ENCODE measurements at regions not wholly inside any gene's neighbourhood (a gene's known extent, or its start where the extent isn't known, plus 50 kb on each side); places are given as distances from the start of the nearest gene placed in this dataset.
"Not testable (repeated sequence)": the region's sequence is repeated elsewhere in the genome, so short reads cannot be mapped to it uniquely, and the experiment has no call there.

DNA sequence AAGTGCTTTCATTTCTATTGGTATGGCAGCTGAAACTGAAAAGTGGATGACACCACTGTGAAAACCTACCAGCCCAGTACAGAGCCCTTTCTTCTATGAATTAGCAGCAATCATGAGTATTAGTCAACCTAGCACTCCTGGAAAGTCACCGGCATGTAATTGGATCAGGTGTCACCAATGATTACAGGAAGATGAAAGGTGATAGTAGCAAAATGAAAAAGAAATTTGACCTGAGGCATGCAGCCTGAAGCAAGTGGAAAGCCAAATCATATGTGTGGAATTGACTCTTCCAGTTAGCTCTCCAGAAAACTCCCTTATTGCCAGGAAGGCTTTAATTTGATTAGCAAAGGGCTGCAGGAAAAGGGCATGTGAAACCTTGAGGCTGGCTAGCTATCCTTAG is 81.2 kb upstream of the NAA35 start:
- TF ChIP-seq, protein P1, sequence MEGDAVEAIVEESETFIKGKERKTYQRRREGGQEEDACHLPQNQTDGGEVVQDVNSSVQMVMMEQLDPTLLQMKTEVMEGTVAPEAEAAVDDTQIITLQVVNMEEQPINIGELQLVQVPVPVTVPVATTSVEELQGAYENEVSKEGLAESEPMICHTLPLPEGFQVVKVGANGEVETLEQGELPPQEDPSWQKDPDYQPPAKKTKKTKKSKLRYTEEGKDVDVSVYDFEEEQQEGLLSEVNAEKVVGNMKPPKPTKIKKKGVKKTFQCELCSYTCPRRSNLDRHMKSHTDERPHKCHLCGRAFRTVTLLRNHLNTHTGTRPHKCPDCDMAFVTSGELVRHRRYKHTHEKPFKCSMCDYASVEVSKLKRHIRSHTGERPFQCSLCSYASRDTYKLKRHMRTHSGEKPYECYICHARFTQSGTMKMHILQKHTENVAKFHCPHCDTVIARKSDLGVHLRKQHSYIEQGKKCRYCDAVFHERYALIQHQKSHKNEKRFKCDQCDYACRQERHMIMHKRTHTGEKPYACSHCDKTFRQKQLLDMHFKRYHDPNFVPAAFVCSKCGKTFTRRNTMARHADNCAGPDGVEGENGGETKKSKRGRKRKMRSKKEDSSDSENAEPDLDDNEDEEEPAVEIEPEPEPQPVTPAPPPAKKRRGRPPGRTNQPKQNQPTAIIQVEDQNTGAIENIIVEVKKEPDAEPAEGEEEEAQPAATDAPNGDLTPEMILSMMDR (IDR thresholded peaks at IDR 0.05; ENCODE audit: extremely low read depth, missing control alignments) = no peak
- DNase-seq (ENCODE audit: low spot score) = no peak

DNA sequence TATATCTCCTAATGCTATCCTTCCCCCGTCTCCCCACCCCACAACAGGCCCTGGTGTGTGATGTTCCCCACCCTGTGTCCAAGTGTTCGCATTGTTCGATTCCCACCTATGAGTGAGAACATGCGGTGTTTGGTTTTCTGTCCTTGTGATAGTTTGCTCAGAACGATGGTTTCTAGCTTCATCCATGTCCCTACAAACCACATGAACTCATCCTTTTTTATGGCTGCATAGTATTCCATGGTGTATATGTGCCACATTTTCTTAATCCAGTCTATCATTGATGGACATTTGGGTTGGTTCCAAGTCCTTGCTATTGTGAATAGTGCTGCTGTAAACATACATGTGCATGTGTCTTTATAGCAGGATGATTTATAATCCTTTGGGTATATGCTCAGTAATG is 79.1 kb upstream of the NAA35 start:
- DNase-seq (ENCODE audit: low spot score) = not testable (repeated sequence)

DNA sequence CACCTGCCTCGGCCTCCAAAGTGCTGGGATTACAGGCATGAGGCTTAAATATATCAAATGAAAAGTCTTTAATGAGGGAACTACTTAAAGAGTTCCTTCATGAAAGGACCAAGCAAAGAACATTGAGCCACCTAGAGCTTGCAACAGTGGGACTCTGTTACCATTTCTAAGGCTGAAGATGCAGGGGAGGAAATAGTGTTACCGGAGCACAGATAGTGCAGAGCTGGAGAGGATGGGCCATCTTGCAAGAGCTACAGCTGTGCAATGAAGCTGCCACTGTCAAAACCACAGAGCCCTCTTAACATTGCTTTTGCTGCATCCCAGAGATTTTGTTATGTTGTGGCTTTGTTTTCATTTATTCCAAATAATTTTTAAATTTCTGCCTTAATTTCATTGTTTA is 77.1 kb upstream of the NAA35 start:
- TF ChIP-seq, protein P1 (IDR thresholded peaks at IDR 0.05; ENCODE audit: extremely low read depth, missing control alignments) = no peak

DNA sequence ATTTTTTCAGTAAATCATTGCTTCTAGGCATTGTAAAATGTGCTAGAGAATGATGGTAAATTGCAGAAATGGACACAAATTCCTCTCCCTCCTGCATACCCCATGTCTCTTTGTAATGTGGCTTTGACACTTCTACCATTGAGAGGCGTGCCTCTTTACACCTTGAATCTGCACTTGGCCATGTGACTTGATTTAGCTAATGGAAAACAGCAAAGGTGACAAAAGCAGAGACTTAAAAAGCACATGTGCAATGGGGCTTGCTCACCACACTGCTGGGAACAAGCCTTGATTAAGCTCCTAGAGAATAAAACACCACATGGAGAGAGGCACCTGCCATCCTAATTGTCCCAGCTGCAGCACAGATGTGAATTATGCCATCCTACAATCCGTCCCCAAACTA is 69.9 kb upstream of the NAA35 start:
- no peak for DNase-seq (ENCODE audit: low spot score)
- TF ChIP-seq, protein P1 (IDR thresholded peaks at IDR 0.05; ENCODE audit: extremely low read depth, missing control alignments) = no peak

More for the DNA sequence above, 77.1 kb upstream of the NAA35 start:
- no peak for DNase-seq (ENCODE audit: low spot score)

DNA sequence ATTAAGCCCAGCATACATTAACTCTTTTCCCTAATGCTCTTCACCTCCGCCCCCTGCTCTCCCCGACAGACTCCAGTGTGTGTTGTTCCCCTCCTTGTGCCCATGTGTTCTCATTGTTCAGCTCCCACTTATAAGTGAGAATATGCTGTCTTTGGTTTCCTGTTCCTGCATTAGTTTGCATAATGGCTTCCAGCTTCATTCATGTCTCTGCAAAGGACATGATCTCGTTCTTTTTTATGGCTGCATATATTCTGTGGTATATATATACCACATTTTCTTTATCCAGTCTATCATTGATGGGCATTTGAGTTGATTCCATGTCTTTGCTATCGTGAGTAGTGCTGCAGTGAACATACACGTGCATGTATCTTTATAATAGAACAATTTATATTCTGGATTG is 69.3 kb upstream of the NAA35 start:
- not testable (repeated sequence) for DNase-seq (ENCODE audit: low spot score)

DNA sequence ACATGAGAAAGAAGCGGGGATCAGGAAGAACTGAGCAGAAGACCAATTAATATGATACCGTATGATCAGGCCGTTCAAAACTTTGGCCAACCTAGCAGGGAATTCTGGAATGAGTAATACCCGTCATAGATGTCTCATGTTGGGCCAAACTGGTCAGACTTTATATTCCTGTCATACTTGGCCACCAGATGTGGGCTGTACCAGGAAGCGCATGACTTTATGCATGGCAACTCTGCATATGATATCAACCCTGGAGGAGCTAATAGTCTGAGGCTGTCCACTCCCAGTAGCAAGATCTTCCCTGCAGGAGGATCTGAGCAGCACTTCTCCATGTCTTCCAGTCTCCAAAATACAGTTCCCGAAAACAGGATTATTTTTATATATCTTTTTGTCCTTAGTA is 68.5 kb upstream of the NAA35 start:
- TF ChIP-seq, protein P1 (IDR thresholded peaks at IDR 0.05; ENCODE audit: extremely low read depth, missing control alignments) = no peak
- no peak for DNase-seq (ENCODE audit: low spot score)

DNA sequence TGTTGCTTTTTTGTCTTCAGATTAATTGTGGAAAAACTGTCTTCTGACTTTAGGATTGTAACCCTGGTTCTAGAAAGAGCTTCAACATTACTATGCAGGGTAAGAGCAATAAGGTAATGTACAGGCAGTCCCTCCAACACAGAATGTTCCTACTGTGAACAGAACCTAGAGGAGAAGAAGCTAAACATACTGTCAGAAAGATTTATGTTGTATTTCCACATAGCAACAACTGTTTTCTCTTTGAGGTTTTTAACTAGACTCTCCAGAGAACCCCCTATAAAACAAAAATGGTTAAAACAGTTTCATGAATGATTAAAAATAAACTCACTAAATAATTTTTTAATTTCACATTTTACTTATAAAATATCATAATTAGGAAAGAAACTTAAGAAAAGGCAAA is 64.3 kb upstream of the NAA35 start:
- DNase-seq (ENCODE audit: low spot score) = no peak
- TF ChIP-seq, protein P1 (IDR thresholded peaks at IDR 0.05; ENCODE audit: extremely low read depth, missing control alignments) = no peak

DNA sequence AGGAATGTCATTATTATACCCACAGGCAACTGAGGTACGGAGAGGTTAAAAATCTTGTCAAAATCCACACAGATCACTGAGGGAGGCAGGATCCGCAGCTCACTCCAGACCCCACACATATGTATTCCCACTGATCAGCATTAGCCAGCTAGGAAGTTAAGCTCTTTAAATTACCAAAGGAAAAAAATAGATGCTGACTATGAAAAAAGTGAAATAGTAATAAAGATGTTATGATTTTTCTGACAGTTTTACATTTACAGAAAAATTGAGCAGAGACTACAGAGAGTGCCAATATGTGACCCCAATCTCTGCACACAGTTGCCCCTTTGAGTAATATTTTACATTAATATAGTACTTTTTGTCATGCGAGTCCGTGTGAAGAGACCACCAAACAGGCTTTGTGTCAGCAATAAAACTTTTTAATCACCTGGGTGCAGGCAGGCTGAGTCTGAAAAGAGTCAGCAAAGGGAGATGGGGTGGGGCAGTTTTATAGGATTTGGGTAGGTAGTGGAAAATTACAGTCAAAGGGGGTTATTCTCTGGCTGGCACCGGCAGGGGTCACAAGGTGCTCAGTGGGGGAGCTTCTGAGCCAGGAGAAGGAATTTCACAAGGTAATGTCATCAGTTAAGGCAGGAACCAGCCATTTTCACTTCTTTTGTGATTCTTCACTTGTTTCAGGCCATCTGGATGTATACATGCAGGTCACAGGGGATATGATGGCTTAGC is 61.9 kb upstream of the NAA35 start:
- not testable (repeated sequence) for DNase-seq (ENCODE audit: low spot score)

DNA sequence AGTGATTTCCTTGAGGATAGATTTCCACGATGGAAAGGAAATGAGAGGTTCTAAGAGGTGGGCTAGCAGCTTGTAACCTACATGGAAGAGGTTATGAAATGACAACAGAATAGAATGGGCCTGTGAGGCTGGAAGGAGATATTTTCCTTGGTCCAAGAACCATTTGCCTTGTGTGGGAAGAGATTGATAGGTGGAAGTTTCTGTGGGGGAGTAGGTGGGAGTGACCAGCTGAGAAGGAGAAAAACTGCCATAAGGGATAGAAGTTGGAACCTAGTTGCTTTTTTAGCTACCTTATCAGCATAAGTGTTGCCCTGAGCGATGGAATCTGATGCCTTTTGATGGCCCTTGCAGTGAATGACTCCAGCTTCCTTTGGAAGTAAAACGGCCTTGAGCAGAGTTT is 60.4 kb upstream of the NAA35 start:
- not testable (repeated sequence) for DNase-seq (ENCODE audit: low spot score)

DNA sequence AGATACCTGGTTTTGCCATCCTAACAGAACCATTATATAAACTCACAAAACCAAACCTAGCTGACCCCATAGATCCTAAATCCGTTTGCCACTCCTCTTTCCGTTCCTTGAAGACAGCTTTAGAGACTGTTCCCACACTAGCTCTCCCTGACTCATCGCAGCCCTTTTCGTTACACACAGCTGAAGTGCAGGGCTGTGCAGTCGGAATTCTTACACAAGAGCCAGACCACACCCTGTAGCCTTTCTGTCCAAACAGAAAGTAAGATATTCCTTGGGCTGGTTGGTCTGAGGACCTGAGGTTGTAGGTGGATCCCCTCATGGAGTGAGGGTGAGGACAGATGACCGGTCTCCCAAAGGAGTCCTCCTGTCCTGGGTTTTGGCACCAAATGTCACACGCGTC is 56.7 kb upstream of the NAA35 start:
- TF ChIP-seq, protein P1 (IDR thresholded peaks at IDR 0.05; ENCODE audit: extremely low read depth, missing control alignments) = no peak
- DNase-seq (ENCODE audit: low spot score) = no peak
